ENCODE measurements at regions not wholly inside any gene's neighbourhood (a gene's known extent, or its start where the extent isn't known, plus 50 kb on each side); places are given as distances from the start of the nearest gene placed in this dataset.

- no peak for DNase-seq (ENCODE audit: low read depth in 4 of 4, low spot score in 1 of 4)
These were observed 63.0 kb downstream of the C5orf15 start for GRCh38 chr5:133905424-133905823.

GRCh38 chr5:133904641-133905040 lies 63.8 kb downstream of the C5orf15 start:
- DNase-seq (ENCODE audit: low read depth in 4 of 4, low spot score in 1 of 4) = no peak

- DNase-seq (ENCODE audit: low read depth in 4 of 4, low spot score in 1 of 4) = no peak
These were observed 65.8 kb downstream of the C5orf15 start for GRCh38 chr5:133902511-133903118.

GRCh38 chr5:133900534-133901270 lies 67.7 kb downstream of the C5orf15 start:
- DNase-seq (ENCODE audit: low read depth in 4 of 4, low spot score in 1 of 4) = no peak

- DNase-seq (ENCODE audit: low read depth in 4 of 4, low spot score in 1 of 4) = no peak
These were observed 68.9 kb downstream of the C5orf15 start for GRCh38 chr5:133899506-133899905.

GRCh38 chr5:133898440-133898839 lies 70.0 kb downstream of the C5orf15 start:
- no peak for DNase-seq (ENCODE audit: low read depth in 4 of 4, low spot score in 1 of 4)

GRCh38 chr5:133897431-133897830 lies 71.0 kb downstream of the C5orf15 start:
- no peak for DNase-seq (ENCODE audit: low read depth in 4 of 4, low spot score in 1 of 4)

- no peak for DNase-seq (ENCODE audit: low read depth in 4 of 4, low spot score in 1 of 4)
These were observed 71.6 kb downstream of the C5orf15 start for GRCh38 chr5:133896873-133897272.

- no peak for DNase-seq (ENCODE audit: low read depth in 4 of 4, low spot score in 1 of 4)
These were observed 72.2 kb downstream of the C5orf15 start for GRCh38 chr5:133895979-133896845.

GRCh38 chr5:133894143-133894542 lies 74.3 kb downstream of the C5orf15 start:
- no peak for DNase-seq (ENCODE audit: low read depth in 4 of 4, low spot score in 1 of 4)

GRCh38 chr5:133892774-133893173 lies 75.7 kb downstream of the C5orf15 start:
- DNase-seq (ENCODE audit: low read depth in 4 of 4, low spot score in 1 of 4) = no peak

- DNase-seq (ENCODE audit: low read depth in 4 of 4, low spot score in 1 of 4) = no peak
These were observed 76.1 kb downstream of the C5orf15 start for GRCh38 chr5:133892306-133892705.

GRCh38 chr5:133891390-133891789 lies 77.0 kb downstream of the C5orf15 start:
- DNase-seq (ENCODE audit: low read depth in 4 of 4, low spot score in 1 of 4) = no peak

GRCh38 chr5:133890776-133891280 lies 77.6 kb downstream of the C5orf15 start:
- no peak for DNase-seq (ENCODE audit: low read depth in 4 of 4, low spot score in 1 of 4)

- DNase-seq (ENCODE audit: low read depth in 4 of 4, low spot score in 1 of 4) = no peak
These were observed 78.1 kb downstream of the C5orf15 start for GRCh38 chr5:133890314-133890713.

- DNase-seq (ENCODE audit: low read depth in 4 of 4, low spot score in 1 of 4) = no peak
These were observed 79.0 kb downstream of the C5orf15 start for GRCh38 chr5:133889271-133889905.

GRCh38 chr5:133888625-133888991 lies 79.8 kb downstream of the C5orf15 start:
- no peak for DNase-seq (ENCODE audit: low read depth in 4 of 4, low spot score in 1 of 4)

- DNase-seq (ENCODE audit: low read depth in 4 of 4, low spot score in 1 of 4) = no peak
These were observed 82.9 kb downstream of the C5orf15 start for GRCh38 chr5:133885566-133885965.

- no peak for DNase-seq (ENCODE audit: low read depth in 4 of 4, low spot score in 1 of 4)
These were observed 83.7 kb downstream of the C5orf15 start for GRCh38 chr5:133884569-133885311.

- no peak for DNase-seq (ENCODE audit: low read depth in 4 of 4, low spot score in 1 of 4)
These were observed 84.5 kb downstream of the C5orf15 start for GRCh38 chr5:133883916-133884315.

- no peak for DNase-seq (ENCODE audit: low read depth in 4 of 4, low spot score in 1 of 4)
These were observed 85.6 kb downstream of the C5orf15 start for GRCh38 chr5:133882846-133883245.
